HEK293 (cell line): ENCODE measurements at regions not wholly inside any gene's neighbourhood (a gene's known extent, or its start where the extent isn't known, plus 50 kb on each side); places are given as distances from the start of the nearest gene placed in this dataset.
A peak's percentile ranks its signal among the peaks of the same experiment; 100 is the strongest.

Experiments used
- CTCF ChIA-PET: fragments of 350-600 bp; formaldehyde crosslinking; extraction: SDS; loops from one replicate; lab custom pipeline; 2021; ENCODE audit warnings: antibody characterized with exemption; lab: Yijun Ruan, JAX
- POLR2A ChIA-PET: fragments of 300-600 bp; formaldehyde crosslinking; extraction: SDS; loops from one replicate; lab custom pipeline; 2020; ENCODE audit warnings: antibody characterized with exemption, inconsistent platforms; lab: Yijun Ruan, JAX
- H3K27ac ChIP-seq: fragments of 200-500 bp; sonication (Bioruptor generic); 2 replicates; pipeline ENCODE4 v1.5.1; 2014; ENCODE audit warnings: low read depth, low read length, control low read depth, inconsistent platforms; ENCODE audit errors: extremely low read depth
- H3K36me3 ChIP-seq, 2 experiments: fragments of 200-500 bp in 1 of 2; sonication (Bioruptor generic) in 1 of 2; 1 replicate in 1 of 2; 2 replicates in 1 of 2; pipeline ENCODE4 v1.5.1; 2014 to 2017; ENCODE audit warnings: inconsistent platforms in 2 of 2, low read length in 2 of 2; ENCODE audit not compliant: control insufficient read depth in 2 of 2, insufficient read depth in 1 of 2
- H3K4me1 ChIP-seq: fragments of 200-500 bp; sonication (Bioruptor generic); 2 replicates; pipeline ENCODE4 v1.5.1; 2014; ENCODE audit warnings: mild to moderate bottlenecking, low read length, inconsistent platforms; ENCODE audit not compliant: control insufficient read depth, insufficient read depth
- H3K4me3 ChIP-seq: 2 replicates; pipeline ENCODE4 v1.5.1; 2011; ENCODE audit warnings: low read depth, mild to moderate bottlenecking, control low read depth, low read length, moderate library complexity
- H3K9me3 ChIP-seq: fragments of 200-500 bp; sonication (Bioruptor generic); 2 replicates; pipeline ENCODE4 v1.5.1; 2014; ENCODE audit warnings: low read depth, low read length, inconsistent platforms; ENCODE audit not compliant: control insufficient read depth, insufficient read depth
- HOXC10 ChIP-seq: sonication (generic); formaldehyde crosslinking; IDR thresholded peaks from 2 replicates; pipeline ENCODE4 v1.8.1; 2023; ENCODE audit warnings: mild to moderate bottlenecking, missing genetic modification reagents
- KLF16 ChIP-seq: fragments of 450-650 bp; formaldehyde crosslinking; IDR thresholded peaks from 2 replicates; pipeline ENCODE4 v1.5.1; 2017; ENCODE audit warnings: missing biosample characterization, missing genetic modification characterization
- TRIM28 ChIP-seq: IDR thresholded peaks from 2 replicates; pipeline ENCODE4 v1.6.1; 2011; ENCODE audit warnings: low read length, control low read depth, borderline replicate concordance
- ZBTB20 ChIP-seq: fragments of 450-650 bp; formaldehyde crosslinking; IDR thresholded peaks from 2 replicates; pipeline ENCODE4 v1.5.1; 2016; ENCODE audit warnings: missing biosample characterization, missing genetic modification characterization
- ZBTB8A ChIP-seq: fragments of 450-650 bp; formaldehyde crosslinking; IDR thresholded peaks from 2 replicates; pipeline ENCODE4 v1.5.1; 2016; ENCODE audit warnings: missing biosample characterization, missing genetic modification characterization
- ZFHX2 ChIP-seq: fragments of 450-650 bp; formaldehyde crosslinking; conservative IDR thresholded peaks from 2 replicates; pipeline ENCODE4 v1.5.1; 2016; ENCODE audit warnings: missing biosample characterization, missing genetic modification characterization
- ZNF133 ChIP-seq: fragments of 450-650 bp; formaldehyde crosslinking; IDR thresholded peaks from 2 replicates; pipeline ENCODE4 v1.5.1; 2016; ENCODE audit warnings: missing biosample characterization, missing genetic modification characterization
- ZNF2 ChIP-seq: fragments of 450-650 bp; formaldehyde crosslinking; IDR thresholded peaks from 2 replicates; pipeline ENCODE4 v1.5.1; 2016; ENCODE audit warnings: missing biosample characterization, missing genetic modification characterization
- ZNF24 ChIP-seq: fragments of 450-650 bp; formaldehyde crosslinking; IDR thresholded peaks from 2 replicates; pipeline ENCODE4 v1.5.1; 2016; ENCODE audit warnings: missing biosample characterization, missing genetic modification characterization
- ZNF311 ChIP-seq: fragments of 450-650 bp; formaldehyde crosslinking; IDR thresholded peaks from 2 replicates; pipeline ENCODE4 v1.5.1; 2017; ENCODE audit warnings: missing biosample characterization, missing genetic modification characterization, borderline replicate concordance
- ZNF341 ChIP-seq: fragments of 450-650 bp; formaldehyde crosslinking; IDR thresholded peaks from 2 replicates; pipeline ENCODE4; 2016; ENCODE audit warnings: low read depth, missing biosample characterization, missing genetic modification characterization
- ZNF37A ChIP-seq: fragments of 450-650 bp; IDR thresholded peaks from 2 replicates; pipeline ENCODE4 v1.5.1; 2018; ENCODE audit warnings: missing biosample characterization, missing genetic modification characterization
- ZNF426 ChIP-seq: fragments of 450-650 bp; formaldehyde crosslinking; IDR thresholded peaks from 2 replicates; pipeline ENCODE4 v1.5.1; 2017; ENCODE audit warnings: missing biosample characterization, missing genetic modification characterization, mild to moderate bottlenecking, inconsistent platforms, moderate library complexity
- ZNF514 ChIP-seq: fragments of 450-650 bp; formaldehyde crosslinking; IDR thresholded peaks from 2 replicates; pipeline ENCODE4 v1.5.1; 2016; ENCODE audit warnings: missing biosample characterization, missing genetic modification characterization
- ZNF555 ChIP-seq: fragments of 450-650 bp; formaldehyde crosslinking; conservative IDR thresholded peaks from 2 replicates; pipeline ENCODE4 v1.5.1; 2017; ENCODE audit warnings: missing biosample characterization, mild to moderate bottlenecking, missing genetic modification characterization, inconsistent platforms
- ZNF560 ChIP-seq: fragments of 450-650 bp; formaldehyde crosslinking; IDR thresholded peaks from 2 replicates; pipeline ENCODE4 v1.5.1; 2017; ENCODE audit warnings: missing biosample characterization, missing genetic modification characterization, borderline replicate concordance
- ZNF596 ChIP-seq: fragments of 450-650 bp; IDR thresholded peaks from 2 replicates; pipeline ENCODE4 v1.5.0; 2018; ENCODE audit warnings: missing biosample characterization, mild to moderate bottlenecking, missing genetic modification characterization, moderate library complexity
- ZNF664 ChIP-seq: fragments of 450-650 bp; formaldehyde crosslinking; IDR thresholded peaks from 2 replicates; pipeline ENCODE4 v1.5.1; 2016; ENCODE audit warnings: missing biosample characterization, missing genetic modification characterization
- ZNF776 ChIP-seq: fragments of 450-650 bp; formaldehyde crosslinking; IDR thresholded peaks from 2 replicates; pipeline ENCODE4 v1.5.0; 2017; ENCODE audit warnings: missing biosample characterization, missing genetic modification characterization, borderline replicate concordance
- ZNF791 ChIP-seq: fragments of 450-650 bp; formaldehyde crosslinking; IDR thresholded peaks from 2 replicates; pipeline ENCODE4 v1.5.1; 2016; ENCODE audit warnings: missing biosample characterization, missing genetic modification characterization
- ZSCAN23 ChIP-seq: fragments of 450-650 bp; formaldehyde crosslinking; IDR thresholded peaks from 2 replicates; pipeline ENCODE4 v1.5.1; 2016; ENCODE audit warnings: missing biosample characterization, missing genetic modification characterization
- ZSCAN30 ChIP-seq: fragments of 450-650 bp; IDR thresholded peaks from 2 replicates; pipeline ENCODE4 v1.5.1; 2018; ENCODE audit warnings: missing biosample characterization, mild to moderate bottlenecking, missing genetic modification characterization, moderate library complexity
- TF ChIP-seq, protein P1 (sequence below): fragments of 450-650 bp; formaldehyde crosslinking; IDR thresholded peaks from 2 replicates; pipeline ENCODE4 v1.5.1; 2017; ENCODE audit warnings: missing biosample characterization, missing genetic modification characterization
- TF ChIP-seq, protein P2 (sequence below): fragments of 450-650 bp; formaldehyde crosslinking; IDR thresholded peaks from 2 replicates; pipeline ENCODE4 v1.5.1; 2016; ENCODE audit warnings: missing biosample characterization, missing genetic modification characterization

DNA sequence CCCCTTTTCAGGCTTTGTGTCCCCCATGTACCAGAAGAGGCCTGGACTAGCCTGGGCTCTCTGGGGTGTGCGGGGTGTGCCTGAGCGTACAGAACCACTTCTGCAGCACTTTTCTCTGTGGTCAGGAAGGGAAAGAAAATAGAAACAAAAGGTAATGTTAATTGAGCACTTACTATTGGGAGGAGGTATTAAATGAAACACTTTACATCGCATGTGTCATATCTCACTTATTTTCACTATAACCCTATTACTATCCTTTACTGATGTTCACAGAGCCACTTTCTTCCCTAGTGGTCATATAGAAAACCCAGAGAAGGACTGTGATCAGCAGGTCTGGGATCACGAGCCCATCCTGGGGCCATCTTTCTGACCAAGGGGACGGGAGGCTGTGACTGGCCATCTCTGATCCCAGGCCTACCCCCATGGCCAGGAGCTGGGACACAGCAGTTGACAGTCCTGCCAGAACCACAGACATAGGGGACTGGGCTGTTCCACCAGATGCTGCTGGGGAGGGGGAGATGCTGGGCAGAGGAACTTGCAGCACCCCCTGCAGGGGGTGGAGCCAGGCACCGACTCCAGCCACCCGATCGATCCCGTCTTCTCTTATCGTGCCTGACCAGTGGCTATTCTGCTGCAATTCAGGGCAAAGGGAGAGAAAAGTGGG, 107.6 kb downstream of the VEGFA start:
- H3K36me3 ChIP-seq: no peaks in the 10 kb centered on the region
- TF ChIP-seq ZNF596 (tag by site-specific recombination): no peak
- peak; percentile 65 for TF ChIP-seq ZNF341 (tag by site-specific recombination)
- no peak for TF ChIP-seq ZNF791
- TF ChIP-seq ZBTB20: no peak
- TF ChIP-seq, protein P1, sequence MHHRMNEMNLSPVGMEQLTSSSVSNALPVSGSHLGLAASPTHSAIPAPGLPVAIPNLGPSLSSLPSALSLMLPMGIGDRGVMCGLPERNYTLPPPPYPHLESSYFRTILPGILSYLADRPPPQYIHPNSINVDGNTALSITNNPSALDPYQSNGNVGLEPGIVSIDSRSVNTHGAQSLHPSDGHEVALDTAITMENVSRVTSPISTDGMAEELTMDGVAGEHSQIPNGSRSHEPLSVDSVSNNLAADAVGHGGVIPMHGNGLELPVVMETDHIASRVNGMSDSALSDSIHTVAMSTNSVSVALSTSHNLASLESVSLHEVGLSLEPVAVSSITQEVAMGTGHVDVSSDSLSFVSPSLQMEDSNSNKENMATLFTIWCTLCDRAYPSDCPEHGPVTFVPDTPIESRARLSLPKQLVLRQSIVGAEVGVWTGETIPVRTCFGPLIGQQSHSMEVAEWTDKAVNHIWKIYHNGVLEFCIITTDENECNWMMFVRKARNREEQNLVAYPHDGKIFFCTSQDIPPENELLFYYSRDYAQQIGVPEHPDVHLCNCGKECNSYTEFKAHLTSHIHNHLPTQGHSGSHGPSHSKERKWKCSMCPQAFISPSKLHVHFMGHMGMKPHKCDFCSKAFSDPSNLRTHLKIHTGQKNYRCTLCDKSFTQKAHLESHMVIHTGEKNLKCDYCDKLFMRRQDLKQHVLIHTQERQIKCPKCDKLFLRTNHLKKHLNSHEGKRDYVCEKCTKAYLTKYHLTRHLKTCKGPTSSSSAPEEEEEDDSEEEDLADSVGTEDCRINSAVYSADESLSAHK: no peak
- TF ChIP-seq ZNF24 (tag by site-specific recombination): no peak
- TF ChIP-seq ZNF133 (tag by site-specific recombination): no peak
- TF ChIP-seq ZNF776 (tag by site-specific recombination): no peak
- TF ChIP-seq, protein P2, sequence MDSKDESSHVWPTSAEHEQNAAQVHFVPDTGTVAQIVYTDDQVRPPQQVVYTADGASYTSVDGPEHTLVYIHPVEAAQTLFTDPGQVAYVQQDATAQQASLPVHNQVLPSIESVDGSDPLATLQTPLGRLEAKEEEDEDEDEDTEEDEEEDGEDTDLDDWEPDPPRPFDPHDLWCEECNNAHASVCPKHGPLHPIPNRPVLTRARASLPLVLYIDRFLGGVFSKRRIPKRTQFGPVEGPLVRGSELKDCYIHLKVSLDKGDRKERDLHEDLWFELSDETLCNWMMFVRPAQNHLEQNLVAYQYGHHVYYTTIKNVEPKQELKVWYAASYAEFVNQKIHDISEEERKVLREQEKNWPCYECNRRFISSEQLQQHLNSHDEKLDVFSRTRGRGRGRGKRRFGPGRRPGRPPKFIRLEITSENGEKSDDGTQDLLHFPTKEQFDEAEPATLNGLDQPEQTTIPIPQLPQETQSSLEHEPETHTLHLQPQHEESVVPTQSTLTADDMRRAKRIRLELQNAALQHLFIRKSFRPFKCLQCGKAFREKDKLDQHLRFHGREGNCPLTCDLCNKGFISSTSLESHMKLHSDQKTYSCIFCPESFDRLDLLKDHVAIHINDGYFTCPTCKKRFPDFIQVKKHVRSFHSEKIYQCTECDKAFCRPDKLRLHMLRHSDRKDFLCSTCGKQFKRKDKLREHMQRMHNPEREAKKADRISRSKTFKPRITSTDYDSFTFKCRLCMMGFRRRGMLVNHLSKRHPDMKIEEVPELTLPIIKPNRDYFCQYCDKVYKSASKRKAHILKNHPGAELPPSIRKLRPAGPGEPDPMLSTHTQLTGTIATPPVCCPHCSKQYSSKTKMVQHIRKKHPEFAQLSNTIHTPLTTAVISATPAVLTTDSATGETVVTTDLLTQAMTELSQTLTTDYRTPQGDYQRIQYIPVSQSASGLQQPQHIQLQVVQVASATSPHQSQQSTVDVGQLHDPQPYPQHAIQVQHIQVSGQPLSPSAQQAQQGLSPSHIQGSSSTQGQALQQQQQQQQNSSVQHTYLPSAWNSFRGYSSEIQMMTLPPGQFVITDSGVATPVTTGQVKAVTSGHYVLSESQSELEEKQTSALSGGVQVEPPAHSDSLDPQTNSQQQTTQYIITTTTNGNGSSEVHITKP (tag by site-specific recombination): peak; percentile 87
- TF ChIP-seq ZBTB8A: peak; percentile 54; the same call in 1 of the 2 replicates
- TF ChIP-seq ZNF664 (tag by site-specific recombination): peak; percentile 98
- no peak overlapping the region for H3K4me3 ChIP-seq
- ChIA-PET POLR2A (no interaction called here), CTCF (interaction anchor here (0.6 kb wide), 1 partner anchor 165 kb away, joined by 3 read pairs; no protein-coding TSS in a partner anchor)
- no peaks in the 10 kb centered on the region for H3K4me1 ChIP-seq
- H3K27ac ChIP-seq: no peak overlapping the region
- H3K9me3 ChIP-seq: no peaks in the 10 kb centered on the region

DNA sequence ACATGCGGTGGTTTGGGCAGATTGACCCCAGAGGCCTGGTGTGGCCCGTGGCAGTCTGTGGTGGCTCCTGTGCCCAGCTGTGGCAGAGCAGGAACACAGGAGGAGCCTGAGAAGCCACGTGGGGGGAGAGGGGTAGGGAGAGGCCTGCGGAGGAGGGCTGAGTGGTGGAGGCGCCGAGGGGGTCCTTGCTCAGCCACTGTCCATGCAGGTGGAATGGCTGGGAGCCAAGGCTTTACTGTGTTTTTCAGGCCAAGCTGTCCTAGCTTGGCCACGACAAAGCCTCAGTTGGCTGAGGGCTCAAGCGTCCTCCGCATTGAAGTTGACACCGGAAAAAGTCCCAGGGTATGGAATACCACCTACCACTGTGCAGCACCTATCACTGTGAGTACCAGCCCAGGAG, 107.0 kb downstream of the VEGFA start:
- no peaks in the 10 kb centered on the region for H3K36me3 ChIP-seq
- CTCF ChIA-PET: interaction anchor here (0.6 to 0.9 kb wide), 4 partner anchors 10 to 197 kb away, joined by 3 to 4 read pairs (median 3); no protein-coding TSS in a partner anchor
- H3K9me3 ChIP-seq: no peaks in the 10 kb centered on the region
- no peaks in the 10 kb centered on the region for H3K4me1 ChIP-seq
- H3K27ac ChIP-seq: no peak overlapping the region
- no peak overlapping the region for H3K4me3 ChIP-seq
- POLR2A ChIA-PET: no interaction called here
- no peak for TF ChIP-seq HOXC10 (CRISPR knock-in tag)
- no peak for TF ChIP-seq ZSCAN30 (tag by site-specific recombination)
- no peak for TF ChIP-seq ZNF311 (tag by site-specific recombination)
- no peak for TF ChIP-seq ZFHX2
- TF ChIP-seq ZNF2 (tag by site-specific recombination): no peak
- TF ChIP-seq ZNF426 (tag by site-specific recombination): no peak
- TF ChIP-seq ZNF37A (tag by site-specific recombination): no peak
- no peak for TF ChIP-seq TRIM28
- TF ChIP-seq KLF16 (tag by site-specific recombination): no peak
- no peak for TF ChIP-seq ZNF555
- no peak for TF ChIP-seq ZNF560 (tag by site-specific recombination)
- no peak for TF ChIP-seq ZNF514 (tag by site-specific recombination)
- TF ChIP-seq ZSCAN23 (tag by site-specific recombination): no peak
- TF ChIP-seq, all 188 proteins: peak for 0
